OCI-LY3 (cell line): ENCODE measurements at regions not wholly inside any gene's neighbourhood (a gene's known extent, or its start where the extent isn't known, plus 50 kb on each side); places are given as distances from the start of the nearest gene placed in this dataset.
"Not testable (repeated sequence)": the region's sequence is repeated elsewhere in the genome, so short reads cannot be mapped to it uniquely, and the experiment has no call there.

Experiments
- H2AFZ ChIP-seq: fragments of 200-600, 300-600 bp; shearing (Covaris generic); 2 replicates; pipeline ENCODE4 v1.6.0; 2014; ENCODE audit warnings: antibody characterized with exemption, low read depth, low read length
- H3K27ac ChIP-seq: fragments of 200-600, 300-600 bp; sonication (generic); 2 replicates; pipeline ENCODE4 v1.5.1; 2014; ENCODE audit warnings: mild to moderate bottlenecking, low read length, moderate library complexity, mixed read lengths
- H3K27me3 ChIP-seq: fragments of 200-600, 300-600 bp; sonication (generic); 2 replicates; pipeline ENCODE4 v1.6.1; 2014; ENCODE audit warnings: low read depth, low read length, mixed read lengths
- H3K36me3 ChIP-seq: fragments of 200-600, 300-600 bp; sonication (generic); replicated peaks from 2 replicates; pipeline ENCODE3; 2014; ENCODE audit warnings: low read depth, low read length, mixed read lengths
- H3K4me1 ChIP-seq: fragments of 300-600, 200-600 bp; sonication (generic); 2 replicates; pipeline ENCODE4 v1.6.1; 2014; ENCODE audit warnings: low read length, mixed read lengths
- H3K4me2 ChIP-seq: fragments of 200-600, 300-600 bp; sonication (generic); 2 replicates; pipeline ENCODE4 v1.6.1; 2014; ENCODE audit warnings: low read length, mixed read lengths
- H3K4me3 ChIP-seq: fragments of 300-600, 200-600 bp; sonication (generic); 2 replicates; pipeline ENCODE4 v1.5.1; 2014; ENCODE audit warnings: antibody characterized with exemption, mild to moderate bottlenecking, low read length, moderate library complexity
- H3K79me2 ChIP-seq: fragments of 300-600, 200-600 bp; shearing (Covaris generic); 2 replicates; pipeline ENCODE4 v1.6.1; 2014; ENCODE audit warnings: mild to moderate bottlenecking, low read length, mixed read lengths
- H3K9ac ChIP-seq: fragments of 300-600, 200-600 bp; shearing (Covaris generic); 2 replicates; pipeline ENCODE4 v1.6.0; 2014; ENCODE audit warnings: mild to moderate bottlenecking, low read length, moderate library complexity
- H3K9me3 ChIP-seq: fragments of 200-600, 300-600 bp; shearing (Covaris generic); 2 replicates; pipeline ENCODE4 v1.6.1; 2014; ENCODE audit warnings: low read length, mixed read lengths; ENCODE audit not compliant: insufficient read depth
- H4K20me1 ChIP-seq: fragments of 200-600, 300-600 bp; sonication (generic); 2 replicates; pipeline ENCODE4 v1.6.1; 2016; ENCODE audit warnings: low read length, mixed read lengths; ENCODE audit not compliant: insufficient read depth
- CTCF ChIP-seq: fragments of 200-600, 300-600 bp; sonication (generic); IDR thresholded peaks from 2 replicates; pipeline ENCODE4 v1.5.1; 2014; ENCODE audit warnings: antibody characterized with exemption, low read length, low read depth
- EZH2phosphoT487 ChIP-seq: fragments of 200-600 bp; shearing (Covaris generic); IDR thresholded peaks from 2 replicates; pipeline ENCODE4 v1.6.1; 2018; ENCODE audit warnings: antibody characterized with exemption, mixed run types, low read depth

DNA sequence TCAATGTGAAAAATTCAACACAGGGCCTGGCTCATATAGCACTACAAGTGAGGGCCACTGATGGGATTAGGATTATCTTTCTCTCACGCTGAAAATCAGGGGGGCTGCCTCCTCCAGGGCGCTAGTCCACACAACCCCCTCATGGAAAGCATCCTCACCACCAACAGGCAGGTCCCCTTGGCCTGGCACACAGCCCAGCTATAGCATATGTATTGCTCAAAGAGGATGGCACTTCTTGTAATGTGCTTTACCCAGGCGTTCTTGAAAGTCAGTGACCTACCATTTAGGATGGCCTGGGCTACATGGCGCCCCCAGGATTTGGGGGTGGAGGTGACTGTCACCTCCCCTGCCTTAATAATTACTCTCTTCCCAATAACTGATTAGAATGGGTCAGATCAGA is 71.0 kb upstream of the LSM6 start:
- no peak overlapping the region for H3K27ac ChIP-seq
- H3K4me1 ChIP-seq, result peaks cover 23% of the 10 kb centered on the region
- no peak overlapping the region for H3K4me3 ChIP-seq
- H4K20me1 ChIP-seq, result no peaks in the 10 kb centered on the region
- H3K9ac ChIP-seq, result no peak overlapping the region
- H3K9me3 ChIP-seq, result peaks cover 5% of the 10 kb centered on the region; the same call in 1 of the 2 replicates
- H3K36me3 ChIP-seq, result no peaks in the 10 kb centered on the region
- no peaks in the 10 kb centered on the region for H3K79me2 ChIP-seq
- H3K4me2 ChIP-seq, result no peak overlapping the region
- TF ChIP-seq EZH2phosphoT487 (no peak), CTCF (no peak)
- peaks cover 4% of the 10 kb centered on the region; the same call in 1 of the 2 replicates for H3K27me3 ChIP-seq
- no peak overlapping the region for H2AFZ ChIP-seq

DNA sequence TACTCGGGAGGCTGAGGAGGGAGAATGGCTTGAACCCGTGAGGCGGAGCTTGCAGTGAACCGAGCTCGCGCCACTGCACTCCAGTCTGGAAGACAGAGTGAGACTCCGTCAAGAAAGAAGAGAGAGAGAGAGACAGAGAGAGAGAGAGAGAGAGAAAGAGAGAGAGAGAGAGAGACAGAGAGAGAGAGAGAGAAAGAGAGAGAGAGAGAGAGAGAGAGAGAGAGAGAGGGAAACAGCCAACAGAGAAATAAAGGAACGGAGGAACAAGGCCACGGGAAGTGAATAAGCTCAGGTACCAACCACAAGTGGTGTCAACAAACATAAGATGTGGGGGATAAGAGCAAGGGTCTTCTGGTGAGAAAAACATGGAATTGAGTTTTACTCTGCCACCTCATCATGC is 71.5 kb upstream of the LSM6 start:
- H4K20me1 ChIP-seq, H2AFZ ChIP-seq, H3K9me3 ChIP-seq, H3K27ac ChIP-seq, H3K27me3 ChIP-seq, H3K79me2 ChIP-seq, H3K4me3 ChIP-seq, H3K4me2 ChIP-seq, H3K9ac ChIP-seq, H3K36me3 ChIP-seq: not testable (repeated sequence)
- H3K4me1 ChIP-seq, result peaks cover 27% of the 10 kb centered on the region

- H3K27me3 ChIP-seq, result no peaks in the 10 kb centered on the region
- H3K4me2 ChIP-seq, result peak overlapping the region; percentile 89
- H4K20me1 ChIP-seq, result no peaks in the 10 kb centered on the region
- H3K27ac ChIP-seq, result peak overlapping the region; percentile 83
- H3K79me2 ChIP-seq, result no peaks in the 10 kb centered on the region
- peak overlapping the region; percentile 16; the same call in 1 of the 2 replicates for H2AFZ ChIP-seq
- H3K9ac ChIP-seq, result peak overlapping the region; percentile 57
- peaks cover 5% of the 10 kb centered on the region; the same call in 1 of the 2 replicates for H3K9me3 ChIP-seq
- peak overlapping the region; percentile 62 for H3K4me3 ChIP-seq
- TF ChIP-seq CTCF, result no peak
- no peak for TF ChIP-seq EZH2phosphoT487
- peaks cover 53% of the 10 kb centered on the region for H3K4me1 ChIP-seq
- H3K36me3 ChIP-seq, result peaks cover 2% of the 10 kb centered on the region
Measured at GRCh38 chr4:146099585-146099984, 75.9 kb upstream of the LSM6 start.

DNA sequence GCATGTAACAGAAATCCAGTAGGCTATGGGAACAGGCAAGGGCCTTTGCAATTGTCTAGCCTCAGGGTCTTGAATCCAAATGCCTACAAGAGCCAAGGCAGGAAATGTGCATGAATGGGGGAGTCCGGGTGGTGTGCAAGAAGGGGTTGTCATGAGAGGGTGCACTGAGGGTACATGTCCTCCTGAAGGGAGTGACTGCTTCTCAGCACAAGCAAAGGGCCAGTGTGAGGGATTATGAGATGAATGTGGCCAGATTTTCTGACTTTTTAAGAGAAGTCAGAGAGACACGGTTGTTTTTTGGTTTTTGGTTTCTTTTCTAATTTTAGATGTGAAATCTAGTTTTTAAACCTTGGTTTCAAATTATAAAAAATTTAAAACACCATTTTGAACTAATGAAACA is 76.5 kb upstream of the LSM6 start:
- H3K36me3 ChIP-seq, result peaks cover 2% of the 10 kb centered on the region
- H2AFZ ChIP-seq, result no peak overlapping the region
- TF ChIP-seq EZH2phosphoT487 (no peak), CTCF (no peak)

More for the DNA sequence above, 76.5 kb upstream of the LSM6 start:
- peaks cover 5% of the 10 kb centered on the region; the same call in 1 of the 2 replicates for H3K9me3 ChIP-seq
- peak overlapping the region; percentile 62 for H3K4me3 ChIP-seq
- H3K4me2 ChIP-seq, result peak overlapping the region; percentile 89
- no peaks in the 10 kb centered on the region for H3K27me3 ChIP-seq
- no peaks in the 10 kb centered on the region for H4K20me1 ChIP-seq
- peak overlapping the region; percentile 57 for H3K9ac ChIP-seq
- H3K79me2 ChIP-seq, result no peaks in the 10 kb centered on the region
- peaks cover 51% of the 10 kb centered on the region for H3K4me1 ChIP-seq
- peak overlapping the region; percentile 83 for H3K27ac ChIP-seq
